ENCODE measurements at regions not wholly inside any gene's neighbourhood (a gene's known extent, or its start where the extent isn't known, plus 50 kb on each side); places are given as distances from the start of the nearest gene placed in this dataset.
"Not testable (repeated sequence)": the region's sequence is repeated elsewhere in the genome, so short reads cannot be mapped to it uniquely, and the experiment has no call there.

GRCh38 chrX:20711366-20711765, 444.7 kb upstream of the RPS6KA3 start:
- DNase-seq = no peak

DNA sequence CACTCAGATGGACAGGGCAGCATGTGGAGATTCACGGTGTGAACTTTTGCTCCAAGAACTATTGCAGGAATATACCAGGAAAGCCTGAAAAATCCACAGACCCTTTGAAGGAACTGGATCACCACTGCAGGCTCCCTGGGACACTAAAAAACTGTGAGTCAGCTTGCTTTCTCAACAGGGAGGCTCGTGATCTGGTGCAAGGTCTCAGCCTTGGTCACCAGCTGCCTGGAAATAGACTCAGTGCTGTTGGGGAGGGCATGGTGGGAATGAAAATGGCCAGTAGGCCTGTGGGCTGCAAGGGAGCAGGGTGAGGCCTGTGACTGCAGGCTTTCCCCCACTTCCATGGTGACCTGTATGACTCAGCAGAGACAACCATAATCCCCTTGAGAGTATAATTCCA, 426.4 kb upstream of the RPS6KA3 start:
- DNase-seq = no peak

DNA sequence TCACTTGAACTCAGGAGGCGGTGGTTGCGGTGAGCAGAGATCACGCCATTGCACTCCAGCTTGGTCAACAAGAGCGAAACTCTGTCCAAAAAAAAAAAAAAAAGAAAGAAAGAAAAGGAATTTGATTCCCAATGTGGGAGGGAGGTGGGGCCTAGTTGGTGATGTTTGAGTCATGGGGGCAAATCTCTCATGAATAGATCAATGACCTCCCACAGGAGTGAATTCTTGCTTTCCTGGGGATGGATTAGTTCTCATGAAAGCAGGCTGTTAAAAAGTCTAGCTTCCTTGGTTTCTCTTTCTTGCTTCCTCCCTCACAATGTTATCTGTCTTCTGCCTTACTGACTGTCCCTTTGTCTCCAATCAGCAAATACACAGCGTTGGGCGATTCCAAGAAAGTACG, 419.5 kb upstream of the RPS6KA3 start:
- no peak for DNase-seq

DNA sequence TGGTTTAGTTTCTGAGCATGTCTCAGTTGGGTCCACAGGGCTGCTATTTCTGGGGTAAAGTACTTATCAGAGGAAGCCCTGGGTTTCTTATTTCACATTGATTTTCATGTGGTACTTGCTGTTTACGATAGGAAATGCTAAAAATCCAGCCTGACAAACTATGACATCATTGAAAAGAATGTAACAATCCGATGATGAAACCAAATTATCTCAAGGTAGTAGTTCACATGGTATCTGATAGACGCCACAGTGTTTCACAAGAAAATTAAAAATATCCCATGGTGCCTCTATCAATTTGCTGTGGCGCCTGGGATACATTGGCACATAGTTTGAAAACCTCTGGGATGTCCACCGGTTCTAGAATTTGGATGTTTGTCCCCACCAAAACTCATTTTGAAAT, 418.9 kb upstream of the RPS6KA3 start:
- no peak for DNase-seq

GRCh38 chrX:20681683-20682082, 415.0 kb upstream of the RPS6KA3 start:
- no peak for DNase-seq

- no peak for DNase-seq
These were observed 414.3 kb upstream of the RPS6KA3 start for GRCh38 chrX:20680998-20681397.

- DNase-seq = no peak
These were observed 405.8 kb upstream of the RPS6KA3 start for GRCh38 chrX:20672476-20672875.

- DNase-seq = not testable (repeated sequence)
These were observed 405.0 kb upstream of the RPS6KA3 start for GRCh38 chrX:20671746-20672145.

GRCh38 chrX:20670611-20671010, 403.9 kb upstream of the RPS6KA3 start:
- no peak for DNase-seq

DNA sequence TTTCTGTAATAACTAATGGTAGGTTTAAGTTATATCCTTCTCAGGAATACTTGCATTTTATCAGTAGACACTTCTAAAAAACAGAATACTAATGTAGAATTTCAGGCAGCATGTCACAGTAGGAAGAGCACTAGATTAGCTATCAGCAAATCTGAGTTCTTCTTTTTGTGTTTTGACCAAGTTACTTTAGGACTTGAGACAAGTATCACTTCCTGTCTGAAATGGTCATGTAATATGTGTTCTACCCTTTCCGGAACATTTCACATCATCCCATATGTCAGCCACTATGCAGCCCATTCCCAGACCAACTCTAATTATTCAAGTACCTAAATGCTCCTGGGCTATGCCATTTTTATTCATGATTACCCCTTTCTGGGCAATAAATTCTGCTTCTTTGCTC, 401.8 kb upstream of the RPS6KA3 start:
- DNase-seq = no peak

GRCh38 chrX:20666331-20666730, 399.6 kb upstream of the RPS6KA3 start:
- DNase-seq = no peak

DNA sequence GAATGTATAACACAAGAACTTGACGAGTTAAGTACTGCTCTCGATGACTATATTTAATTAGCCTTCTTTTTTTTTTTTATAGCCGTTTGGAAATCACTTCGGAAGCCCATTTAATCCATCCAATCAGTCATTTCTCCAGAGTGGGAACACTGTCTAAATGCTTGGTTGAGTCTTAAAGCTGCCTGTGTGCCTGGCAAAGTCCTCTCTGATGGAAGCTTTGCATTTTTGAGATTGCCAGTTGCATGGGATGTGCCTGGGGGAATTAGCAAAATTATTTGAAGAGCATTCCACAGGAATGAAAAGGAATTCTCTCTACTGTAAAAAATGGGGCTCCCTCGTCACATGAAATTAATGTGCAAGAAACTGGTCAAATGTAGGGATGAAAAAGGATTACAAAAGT, 398.8 kb upstream of the RPS6KA3 start:
- DNase-seq = no peak

GRCh38 chrX:20664774-20665173, 398.1 kb upstream of the RPS6KA3 start:
- no peak for DNase-seq

- DNase-seq = no peak
These were observed 397.4 kb upstream of the RPS6KA3 start for GRCh38 chrX:20664131-20664530.

DNA sequence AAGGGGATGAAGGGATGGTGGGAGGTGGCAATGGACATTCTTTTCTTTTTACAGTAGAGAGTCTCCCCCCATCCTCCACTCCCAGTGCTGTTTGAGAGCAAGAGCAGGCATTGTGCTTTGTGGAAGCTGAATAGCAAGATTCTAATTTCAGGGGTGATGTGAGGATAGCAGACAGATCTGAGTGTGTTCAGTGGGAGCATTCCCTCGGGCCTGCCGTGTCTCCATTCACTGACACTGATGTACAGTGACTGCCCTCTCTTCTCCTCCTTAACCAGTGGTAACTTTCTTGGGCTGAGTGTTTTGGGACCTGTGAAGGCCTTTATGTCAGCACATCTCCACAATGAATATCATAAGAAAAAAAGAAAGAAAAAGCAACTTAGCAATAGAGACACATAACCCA, 396.6 kb upstream of the RPS6KA3 start:
- DNase-seq = no peak

DNA sequence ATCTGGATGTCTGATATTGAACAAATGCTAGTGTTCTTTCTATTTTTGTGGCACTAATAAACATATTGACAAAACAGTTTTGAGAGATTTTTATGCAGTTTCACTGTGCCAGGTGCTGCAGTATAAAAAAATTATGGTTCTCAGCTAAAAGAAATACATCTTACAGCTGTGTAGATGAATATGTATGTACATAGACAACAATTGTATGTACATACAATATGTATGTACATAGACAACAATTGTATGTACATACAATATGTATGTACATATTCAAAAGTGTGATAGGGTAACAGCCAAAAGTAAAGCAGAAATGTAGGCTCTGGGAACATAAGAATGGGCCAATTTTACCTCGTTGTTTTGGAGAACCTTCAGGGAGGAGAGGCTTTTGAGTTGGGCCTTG, 390.0 kb upstream of the RPS6KA3 start:
- DNase-seq = no peak

DNA sequence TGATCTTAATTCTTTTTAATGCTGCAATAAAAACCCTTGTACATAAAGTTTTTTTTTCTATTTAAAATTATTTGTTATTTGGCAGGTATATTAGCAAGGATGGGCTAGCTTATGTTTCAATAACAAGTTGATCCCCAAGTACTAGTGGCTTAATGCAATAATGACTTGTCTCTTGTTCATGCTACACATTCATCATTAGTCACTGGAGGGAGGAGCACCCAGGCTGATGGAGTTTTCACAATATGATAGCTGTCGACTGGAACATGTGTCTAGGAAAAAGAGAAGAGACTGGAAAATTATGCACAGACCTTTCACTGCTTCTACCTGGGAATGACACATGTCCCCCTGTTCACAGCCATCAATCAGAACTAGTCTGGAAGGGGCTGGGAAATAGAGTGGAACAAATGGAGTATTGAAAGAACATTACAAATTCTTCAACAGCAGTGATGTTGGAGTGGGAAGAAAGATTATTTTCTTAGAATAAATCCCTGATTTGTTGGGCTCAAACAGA, 387.9 kb upstream of the RPS6KA3 start:
- no peak for DNase-seq

- no peak for DNase-seq
These were observed 386.4 kb upstream of the RPS6KA3 start for GRCh38 chrX:20653070-20653469.

DNA sequence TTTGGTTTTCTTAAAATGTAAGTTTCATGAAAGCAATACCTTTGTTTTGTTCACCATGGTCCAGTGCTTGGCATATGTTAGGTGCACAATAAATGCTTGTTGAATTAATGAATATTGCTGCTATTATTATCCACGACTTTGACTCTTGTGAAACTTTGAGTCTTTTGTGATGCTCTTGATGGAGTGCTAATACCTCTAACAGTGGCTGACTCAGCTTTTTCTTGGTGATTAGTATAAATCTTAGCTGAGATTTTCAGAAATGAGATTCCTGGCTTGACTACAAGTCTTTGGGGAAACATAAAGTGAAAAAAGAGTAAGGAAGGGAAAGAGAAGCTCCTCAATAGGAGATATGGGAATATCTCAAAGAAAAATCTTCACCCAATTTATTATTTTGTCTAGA, 375.2 kb upstream of the RPS6KA3 start:
- no peak for DNase-seq

DNA sequence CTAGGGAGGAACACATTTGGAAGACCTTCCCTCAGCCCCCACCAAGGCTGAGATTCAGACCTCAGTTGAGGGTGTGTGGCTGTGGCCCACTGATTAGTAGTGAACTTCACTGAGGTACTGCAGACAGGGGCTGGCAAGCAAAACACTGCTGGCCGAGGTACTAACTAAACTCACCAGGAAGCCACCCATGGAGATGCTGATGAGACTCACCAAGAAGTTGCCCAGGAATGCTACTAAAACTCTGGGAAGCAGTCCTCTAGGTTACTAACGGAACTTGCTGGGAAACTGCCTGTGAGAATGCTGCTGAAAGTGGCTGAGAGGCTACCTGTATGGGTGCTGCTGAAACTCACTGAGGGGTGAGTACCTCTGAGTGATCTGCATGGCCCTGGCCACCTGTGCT, 372.4 kb upstream of the RPS6KA3 start:
- no peak for DNase-seq

GRCh38 chrX:20637351-20637750, 370.6 kb upstream of the RPS6KA3 start:
- no peak for DNase-seq

GRCh38 chrX:20633451-20633850, 366.7 kb upstream of the RPS6KA3 start:
- DNase-seq = no peak

DNA sequence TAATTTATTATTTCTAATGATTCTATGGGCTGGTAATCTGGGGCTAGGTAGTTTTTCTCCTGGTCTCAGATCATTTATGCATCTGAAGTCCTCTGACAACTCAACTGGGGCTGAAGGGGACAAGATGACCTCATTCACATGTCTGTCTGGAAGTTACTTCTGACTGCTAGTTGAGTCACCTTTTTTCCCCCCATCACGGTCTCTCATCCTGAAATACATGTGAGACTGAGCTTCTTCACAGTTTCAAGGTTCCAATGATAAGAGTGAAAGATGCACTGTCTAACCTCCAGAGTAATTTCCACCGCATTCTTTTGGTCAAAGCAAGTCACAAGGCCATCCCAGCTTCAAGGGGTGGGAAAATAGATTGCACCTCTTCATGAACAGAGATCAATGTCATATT, 356.7 kb upstream of the RPS6KA3 start:
- no peak for DNase-seq

DNA sequence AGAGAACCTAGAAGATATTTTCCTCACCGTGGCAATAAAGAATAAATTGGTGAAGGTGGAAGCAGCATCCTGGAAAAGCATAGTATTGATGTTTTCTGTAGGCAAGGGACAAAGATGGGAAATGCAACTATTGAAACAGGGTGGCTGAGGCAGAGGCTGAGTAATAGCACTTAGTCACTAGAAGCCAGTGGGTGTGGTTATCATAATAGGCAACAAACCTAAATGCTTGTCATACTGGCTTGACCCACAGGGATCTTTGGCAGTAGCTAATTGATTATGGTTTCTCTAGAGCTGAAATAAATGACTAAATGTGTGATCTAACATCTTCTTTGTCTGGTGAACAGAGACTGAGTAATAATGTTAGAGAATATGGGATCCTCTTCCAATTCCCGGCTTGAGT, 353.6 kb upstream of the RPS6KA3 start:
- no peak for DNase-seq

DNA sequence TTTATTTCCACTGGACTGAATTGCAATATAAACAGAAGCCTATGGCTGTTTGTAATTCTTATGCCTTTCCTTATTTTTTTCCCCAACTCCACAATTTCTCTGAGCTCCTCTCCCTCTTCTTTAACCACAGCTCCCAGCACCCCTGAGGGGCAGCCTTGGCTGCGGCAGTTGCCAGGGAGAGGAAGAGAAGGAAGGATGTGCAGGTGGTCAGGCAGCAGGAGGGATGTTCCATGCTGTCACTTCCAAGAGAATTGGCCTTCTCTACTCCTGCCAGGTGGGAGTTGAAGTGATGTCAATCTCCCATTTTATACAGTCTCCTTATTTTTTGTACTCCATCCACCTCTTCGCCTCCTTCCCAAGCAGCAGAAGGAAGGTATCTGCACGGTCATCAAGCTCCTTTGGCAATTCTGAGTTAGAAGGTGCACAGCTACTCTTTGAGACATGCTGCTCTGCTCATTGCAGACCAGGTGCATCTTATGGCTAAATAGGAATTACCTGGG, 343.3 kb upstream of the RPS6KA3 start:
- no peak for DNase-seq

- DNase-seq = no peak
These were observed 340.1 kb upstream of the RPS6KA3 start for GRCh38 chrX:20606831-20607230.

Measured in CD4-positive, alpha-beta T cell treated with Interferon gamma for 1 hour (primary cell).